ENCODE measurements at regions not wholly inside any gene's neighbourhood (a gene's known extent, or its start where the extent isn't known, plus 50 kb on each side); places are given as distances from the start of the nearest gene placed in this dataset.

GRCh38 chr11:11725438-11725837 lies 103.6 kb upstream of the GALNT18 start:
- TF ChIP-seq CTCF (IDR thresholded peaks at IDR 0.05; ENCODE audit: low read depth, low read length) (no peak), POLR2A (IDR thresholded peaks at IDR 0.05; ENCODE audit: extremely low read depth, insufficient read length) (no peak)
